DMS79 (cell line): ENCODE measurements at regions not wholly inside any gene's neighbourhood (a gene's known extent, or its start where the extent isn't known, plus 50 kb on each side); places are given as distances from the start of the nearest gene placed in this dataset.

Source experiments
- DNase-seq: peaks from one replicate; lab custom pipeline; 2025; lab: John Stamatoyannopoulos, UW

DNA sequence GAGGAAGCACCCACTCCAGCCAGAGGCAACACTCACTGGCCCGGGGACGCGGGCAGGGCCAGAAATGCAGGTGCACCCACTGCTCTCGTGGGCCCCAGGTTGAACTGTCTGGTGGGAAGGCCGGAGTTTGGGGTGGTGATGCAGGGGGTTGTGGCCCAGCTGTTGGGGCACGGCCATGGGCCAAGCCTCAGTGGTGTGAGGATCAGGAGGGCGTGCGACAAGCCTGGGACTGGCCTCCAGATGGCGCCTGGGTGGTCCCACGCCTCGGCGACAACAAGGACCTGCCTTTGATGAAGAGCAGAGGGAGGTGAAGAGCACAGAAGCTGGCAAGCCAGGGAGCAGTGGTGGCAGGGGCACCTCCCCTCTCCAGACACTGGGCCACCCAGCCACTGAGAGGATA, 240.8 kb downstream of the BRD1 start:
- no peak for DNase-seq

DNA sequence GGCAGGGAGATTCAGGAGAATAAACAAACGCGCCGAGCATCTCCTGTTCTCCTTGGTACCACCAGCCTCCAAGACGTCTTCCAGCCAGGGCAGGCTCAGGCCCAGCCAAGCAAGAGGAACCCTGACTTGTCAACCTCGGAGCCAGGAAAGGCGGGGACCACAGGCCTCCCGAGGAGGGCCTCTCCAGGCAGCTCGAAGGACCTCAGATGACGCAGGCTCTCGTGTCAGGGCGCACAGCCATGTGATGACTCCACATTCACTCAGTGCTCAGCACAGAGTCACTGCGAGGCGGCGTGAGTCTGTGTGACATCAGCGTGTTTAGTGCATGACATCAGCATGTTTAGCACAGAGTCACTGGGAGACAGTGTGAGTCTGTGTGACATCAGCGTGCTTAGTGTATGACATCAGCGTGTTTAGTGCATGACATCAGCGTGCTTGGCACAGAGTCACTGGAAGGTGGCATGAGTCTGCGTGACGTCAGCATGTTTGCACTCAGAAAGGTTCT, 241.4 kb downstream of the BRD1 start:
- DNase-seq = no peak

DNA sequence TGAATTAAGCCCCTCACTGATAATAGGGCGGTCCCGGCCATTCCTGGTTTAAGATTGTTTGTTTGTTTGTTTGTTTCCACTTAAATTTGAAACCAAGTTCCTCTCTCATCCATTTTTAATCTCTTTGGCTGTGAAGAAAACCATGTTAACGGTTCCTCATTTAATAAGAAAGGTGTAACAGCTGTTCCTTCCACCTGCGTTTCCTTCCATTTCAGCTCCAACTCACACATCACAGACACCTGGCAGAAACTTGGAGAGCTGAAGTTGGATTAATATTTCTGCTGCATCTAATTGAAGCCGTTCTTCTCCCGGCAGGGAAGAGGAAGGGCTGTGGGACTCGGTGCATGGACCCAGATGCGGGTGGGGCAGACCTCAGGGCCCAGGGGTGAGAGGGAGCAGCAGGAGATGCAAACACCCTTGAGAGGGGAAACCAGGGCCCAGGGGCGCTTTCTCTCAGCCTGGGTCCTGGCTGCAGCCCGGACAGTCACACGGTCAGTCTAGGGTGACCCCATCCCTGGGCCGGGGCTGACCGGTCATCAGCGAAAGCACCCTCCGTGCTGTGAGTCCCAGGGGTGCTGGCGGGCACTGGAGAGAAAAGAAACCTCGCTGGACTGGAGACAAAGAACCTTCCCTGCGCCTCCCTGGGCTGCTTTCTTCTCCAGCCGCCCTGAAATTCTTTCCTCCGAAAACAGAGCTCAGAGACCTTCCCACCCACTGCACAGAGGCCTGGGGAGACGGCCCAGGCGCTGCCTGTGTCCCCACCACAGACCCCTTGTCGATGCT, 242.0 kb downstream of the BRD1 start:
- DNase-seq = no peak

DNA sequence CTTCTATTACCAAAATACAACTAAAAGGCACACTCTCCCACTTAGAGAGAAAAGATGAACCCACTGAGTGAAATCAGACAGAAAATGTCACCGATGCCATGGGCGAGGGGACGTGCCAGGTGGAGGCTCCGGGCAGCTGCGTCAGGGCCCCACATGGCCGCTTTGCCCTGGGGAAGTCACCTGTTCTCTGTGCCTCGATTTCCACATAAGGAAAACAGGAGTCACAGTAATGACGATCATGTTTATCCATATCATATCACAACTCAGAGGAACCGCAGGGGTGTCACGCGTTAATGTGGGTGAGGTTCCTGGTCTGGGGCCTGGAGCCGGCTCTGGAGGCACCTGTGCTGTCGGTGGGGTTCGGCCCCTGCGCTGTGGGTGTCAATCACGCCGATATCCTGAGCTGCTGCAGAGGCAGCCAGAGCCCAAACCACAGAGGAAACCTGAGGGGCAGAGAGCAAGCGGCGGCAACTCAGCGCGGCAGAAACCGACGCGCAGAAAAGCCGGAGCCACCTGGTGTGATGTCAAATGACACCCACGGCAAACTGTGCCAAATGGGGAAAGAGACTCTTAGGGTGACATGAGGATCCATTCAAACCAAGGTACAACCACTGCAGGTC, 243.7 kb downstream of the BRD1 start:
- DNase-seq = no peak

DNA sequence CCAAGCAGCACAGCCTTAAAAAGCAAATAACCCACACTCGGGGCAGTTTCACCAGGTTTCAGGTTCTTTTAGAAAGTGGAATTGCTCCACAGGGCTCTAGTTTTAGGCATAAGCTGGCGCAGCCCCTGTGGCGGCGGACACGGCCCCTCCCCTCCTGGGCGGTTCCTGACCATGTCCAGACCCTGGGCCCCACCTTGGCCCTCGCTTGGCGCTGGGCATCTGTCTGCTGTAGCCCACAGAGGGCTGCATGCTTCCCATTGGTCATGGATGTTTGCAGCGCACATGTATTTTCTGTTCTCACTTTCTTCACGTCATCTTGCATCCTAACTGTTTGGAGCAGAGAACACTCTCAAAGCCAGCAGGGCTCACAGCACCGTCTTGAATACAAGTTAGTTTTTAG, 244.3 kb downstream of the BRD1 start:
- no peak for DNase-seq

DNA sequence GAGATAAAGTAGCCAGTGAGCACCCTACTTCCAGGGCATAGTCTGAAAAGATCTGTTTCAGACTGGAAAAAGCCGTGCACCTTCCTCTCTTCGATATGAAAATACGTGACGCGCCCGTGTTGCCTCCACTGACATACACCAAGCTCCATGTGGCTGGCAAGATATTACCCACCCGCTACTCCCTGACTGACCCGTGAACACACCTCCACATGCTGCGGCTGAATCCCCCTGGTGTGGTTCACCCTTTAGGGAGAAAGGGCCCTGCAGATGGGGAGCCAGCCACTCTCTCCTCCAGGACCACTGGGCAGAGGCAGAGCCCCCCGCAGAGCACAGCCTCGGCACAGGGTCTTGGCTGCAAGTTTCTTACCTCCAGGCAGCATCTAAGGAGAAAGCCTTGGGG, 245.0 kb downstream of the BRD1 start:
- no peak for DNase-seq

DNA sequence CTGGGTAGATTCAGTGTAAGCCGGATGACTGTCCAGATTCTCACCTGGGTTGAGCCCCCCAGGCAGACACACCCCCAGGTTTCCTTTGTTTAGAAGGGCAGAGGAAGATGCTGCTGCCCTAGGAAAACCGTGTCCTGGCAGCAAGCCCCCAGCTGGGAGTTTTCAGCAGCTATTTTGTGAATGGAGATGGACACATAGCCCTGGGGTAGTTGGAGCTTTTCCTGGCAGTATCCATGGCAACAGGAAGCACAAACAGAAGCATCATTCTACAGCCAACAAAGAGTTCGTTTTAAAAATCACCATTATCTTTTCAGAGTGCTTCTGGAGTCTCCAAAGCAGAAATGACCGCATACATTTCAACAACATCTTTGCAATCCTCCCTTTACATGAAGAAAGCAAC, 245.5 kb downstream of the BRD1 start:
- no peak for DNase-seq

DNA sequence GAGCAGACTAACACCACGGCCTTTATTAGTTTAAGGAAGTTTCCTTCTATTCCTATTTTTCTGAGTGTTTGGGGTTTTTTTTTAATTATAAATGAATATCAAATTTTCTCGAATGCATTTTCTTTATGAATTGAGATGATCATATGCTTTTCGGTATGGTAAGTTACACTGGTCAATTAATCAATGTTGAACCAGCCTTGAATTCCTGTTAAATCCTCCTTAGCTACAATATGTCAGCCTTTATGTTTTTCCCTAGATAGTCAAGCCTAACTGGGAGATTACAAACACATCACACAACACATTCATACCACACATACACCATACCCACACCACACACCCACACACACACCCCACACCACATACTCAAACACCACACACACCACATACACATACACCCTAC, 247.6 kb downstream of the BRD1 start:
- DNase-seq = no peak

DNA sequence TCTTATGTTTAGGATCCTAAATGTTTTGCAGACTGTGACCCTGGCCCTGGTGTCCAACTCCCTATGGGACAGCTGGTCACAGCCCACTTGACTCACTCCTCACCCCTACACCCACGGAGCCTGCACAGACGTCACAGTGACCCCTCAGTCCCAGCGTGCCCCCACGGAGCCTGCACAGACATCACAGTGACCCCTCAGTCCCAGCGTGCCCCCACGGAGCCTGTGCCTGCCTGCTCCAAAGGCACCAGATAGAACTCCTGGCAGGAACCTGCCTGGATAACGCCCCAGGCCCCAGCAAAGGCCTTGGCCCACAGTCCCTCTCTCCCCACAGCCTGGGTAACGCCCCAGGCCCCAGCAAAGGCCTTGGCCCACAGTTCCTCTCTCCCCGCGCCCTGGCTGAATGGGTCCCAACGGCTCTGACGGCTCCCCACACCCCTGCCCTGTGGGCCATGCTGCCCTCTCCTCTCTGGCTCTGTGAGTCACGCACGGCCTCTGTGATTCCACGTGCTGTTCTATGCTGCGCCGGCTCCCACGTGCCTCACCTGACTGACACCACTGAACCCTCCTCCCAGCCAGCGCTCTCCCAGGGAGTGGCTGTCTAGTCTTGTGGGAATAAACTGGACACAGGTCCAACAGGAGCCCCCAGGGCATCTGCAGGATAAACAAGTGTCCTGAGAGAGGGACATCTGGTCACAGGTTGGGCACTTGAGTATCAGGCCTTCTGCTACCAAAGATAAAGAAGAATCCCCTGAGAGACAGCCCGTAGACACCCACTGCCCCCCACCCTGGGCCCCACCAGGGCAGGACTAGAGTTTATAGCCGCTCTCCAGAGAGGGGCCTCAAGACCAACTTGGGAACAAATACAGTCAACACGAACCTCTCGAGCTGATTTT, 250.3 kb downstream of the BRD1 start:
- no peak for DNase-seq

DNA sequence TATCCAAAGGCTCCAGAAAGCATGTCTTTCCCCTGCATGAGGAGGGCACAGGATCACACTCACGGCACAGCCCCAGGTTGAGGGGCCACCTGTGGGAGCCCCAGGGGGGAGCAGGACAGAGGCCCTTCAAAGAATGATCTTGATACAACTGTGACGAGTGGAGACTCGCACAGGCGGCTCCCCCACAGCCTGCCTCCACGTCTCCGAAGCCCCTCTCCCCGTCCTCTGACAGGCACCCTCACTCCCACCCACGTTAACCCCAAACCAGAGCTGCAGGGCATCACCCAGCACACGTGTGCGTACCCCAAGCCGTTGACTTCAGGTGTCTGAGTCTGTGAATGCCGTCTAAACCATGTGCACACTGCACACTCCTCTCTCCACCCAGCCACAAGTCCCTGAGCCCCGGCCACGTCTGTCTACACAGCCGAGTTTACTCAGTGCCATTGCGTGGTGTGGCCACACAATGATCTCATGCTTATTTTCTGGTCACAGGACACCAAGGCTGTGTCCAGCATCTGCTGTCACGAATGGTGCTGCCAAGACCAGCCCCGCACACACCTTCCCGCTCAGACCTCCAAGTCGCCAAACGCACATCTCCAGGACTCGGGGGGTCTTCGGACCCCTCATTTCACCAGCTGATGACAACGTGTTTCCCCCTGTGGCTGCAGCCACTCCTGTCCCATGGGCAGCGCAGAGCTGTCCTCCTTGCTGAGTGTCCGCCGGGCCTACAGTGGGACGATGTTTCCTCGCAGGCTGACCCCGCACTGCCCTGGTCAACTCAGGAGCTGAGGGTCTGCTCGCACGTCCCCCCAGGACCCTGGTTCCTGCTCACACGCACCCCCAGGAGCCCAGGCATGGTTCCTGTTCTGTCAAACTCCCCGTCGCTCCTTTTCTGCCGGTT, 251.2 kb downstream of the BRD1 start:
- no peak for DNase-seq

DNA sequence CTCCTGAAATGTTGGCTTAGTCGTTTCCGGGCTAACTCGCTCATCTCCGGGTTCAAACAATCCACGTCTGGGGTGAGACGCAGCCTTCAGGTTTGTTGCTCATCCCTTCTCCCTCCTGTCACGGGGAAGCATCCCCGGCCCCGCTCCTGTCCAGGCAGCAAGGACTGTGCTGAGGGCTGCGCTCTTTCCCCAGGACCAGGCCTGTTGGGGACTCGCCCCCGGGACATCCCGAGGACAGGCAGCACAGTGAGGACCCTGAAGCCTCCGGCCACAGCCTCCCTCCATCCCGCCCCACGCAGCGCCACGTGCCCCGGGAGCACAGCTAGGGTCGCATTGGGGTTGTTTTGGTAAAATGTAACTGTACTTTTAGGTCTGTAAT, 252.0 kb downstream of the BRD1 start:
- no peak for DNase-seq

DNA sequence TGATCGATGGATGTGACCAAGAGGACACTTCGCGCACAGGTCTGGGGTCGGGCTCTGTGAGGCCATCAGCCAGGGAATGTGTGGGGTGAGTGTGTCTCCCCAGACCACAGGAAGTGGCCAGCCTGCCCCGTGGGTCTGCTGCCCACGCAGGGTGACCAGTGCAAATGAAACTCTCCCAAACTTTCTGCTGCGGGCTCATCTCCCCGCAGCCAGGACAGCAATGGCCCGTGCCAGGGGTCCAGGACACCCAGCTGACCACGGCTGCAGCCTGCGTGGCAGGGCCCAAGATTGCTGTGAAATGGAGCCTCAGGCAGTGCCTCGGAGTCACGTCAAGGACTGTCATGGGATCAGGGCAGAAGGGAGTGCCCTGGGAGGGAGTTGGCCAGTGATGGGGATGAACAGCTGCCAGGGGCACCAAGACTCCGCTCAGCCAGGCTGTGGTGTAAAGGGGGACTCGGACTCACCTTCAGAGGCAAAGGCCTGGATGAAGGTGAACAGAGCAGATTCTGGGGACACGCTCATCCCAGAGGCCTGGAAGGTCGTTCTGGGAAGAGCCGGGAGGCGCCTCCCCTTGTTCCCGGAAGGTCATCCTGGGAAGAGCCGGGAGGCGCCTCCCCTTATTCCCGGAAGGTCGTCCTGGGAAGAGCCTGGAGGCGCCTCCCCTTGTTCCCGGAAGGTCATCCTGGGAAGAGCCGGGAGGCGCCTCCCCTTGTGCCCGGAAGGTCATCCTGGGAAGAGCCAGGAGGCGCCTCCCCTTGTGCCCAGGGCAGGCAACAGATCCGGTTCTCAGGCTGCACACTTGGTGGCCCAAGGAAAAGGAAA, 252.6 kb downstream of the BRD1 start:
- DNase-seq = no peak

DNA sequence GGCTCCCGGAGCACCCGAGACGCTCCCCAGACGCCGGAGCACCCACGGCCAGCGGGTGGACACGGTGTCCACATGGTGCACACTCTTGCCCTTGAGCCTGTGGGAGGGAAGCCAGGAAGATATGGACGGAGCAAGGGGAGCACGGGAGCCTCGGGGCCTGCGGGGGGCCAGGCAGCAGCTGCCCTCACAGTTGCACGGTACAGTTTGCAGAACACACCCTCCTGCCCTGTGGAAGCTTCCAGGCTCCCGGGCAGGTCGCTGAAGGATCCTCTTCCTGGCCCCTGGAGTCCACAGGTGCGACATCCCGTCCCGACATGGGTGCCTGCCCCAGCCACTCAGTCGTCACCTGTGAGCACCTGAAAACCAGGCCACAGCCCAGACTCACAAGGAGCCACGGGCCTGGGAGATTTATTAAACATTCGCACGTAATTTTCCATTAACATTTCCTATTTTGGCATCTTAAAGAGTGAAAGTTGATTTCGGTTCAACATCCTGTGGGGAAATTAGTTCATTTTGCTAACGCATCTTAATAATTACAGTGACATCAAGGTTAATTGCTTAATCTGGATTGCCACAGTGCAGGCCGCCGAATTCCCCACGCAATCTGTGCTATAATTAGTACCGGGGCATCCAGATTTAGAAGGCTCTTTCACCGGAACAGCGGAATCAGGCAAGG, 253.3 kb downstream of the BRD1 start:
- DNase-seq = no peak

DNA sequence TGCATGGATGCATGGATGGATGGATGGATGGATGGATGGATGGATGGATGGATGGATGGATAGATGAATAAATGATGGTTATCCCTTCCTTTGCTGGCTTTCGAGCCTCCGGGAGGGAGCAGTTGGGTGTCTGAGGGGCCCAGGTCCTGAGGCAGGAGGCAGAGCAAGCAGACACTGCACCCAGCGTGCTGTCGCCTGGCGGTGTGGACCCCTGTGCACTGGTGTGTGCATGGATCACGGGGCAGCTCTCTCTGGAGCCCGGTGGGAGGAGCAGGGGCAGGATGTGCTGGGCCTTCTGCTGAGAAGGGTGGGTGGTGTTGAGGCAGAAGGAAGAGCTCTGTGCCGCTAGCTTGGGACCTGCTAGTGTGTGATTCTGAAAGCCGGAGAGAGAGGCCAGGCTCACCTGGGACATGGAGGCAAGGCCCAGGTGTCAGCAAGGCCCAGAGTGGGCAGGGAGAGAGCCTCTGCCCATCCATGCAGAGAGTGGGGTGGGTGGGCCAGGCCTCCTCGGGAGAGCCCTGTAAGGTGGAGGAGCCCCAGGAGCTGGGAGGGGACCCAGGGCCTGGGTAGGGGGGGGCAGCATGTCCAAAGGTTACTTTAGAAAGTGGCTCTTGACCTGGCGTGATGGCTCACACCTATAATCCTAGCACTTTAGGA, 254.4 kb downstream of the BRD1 start:
- DNase-seq = no peak

DNA sequence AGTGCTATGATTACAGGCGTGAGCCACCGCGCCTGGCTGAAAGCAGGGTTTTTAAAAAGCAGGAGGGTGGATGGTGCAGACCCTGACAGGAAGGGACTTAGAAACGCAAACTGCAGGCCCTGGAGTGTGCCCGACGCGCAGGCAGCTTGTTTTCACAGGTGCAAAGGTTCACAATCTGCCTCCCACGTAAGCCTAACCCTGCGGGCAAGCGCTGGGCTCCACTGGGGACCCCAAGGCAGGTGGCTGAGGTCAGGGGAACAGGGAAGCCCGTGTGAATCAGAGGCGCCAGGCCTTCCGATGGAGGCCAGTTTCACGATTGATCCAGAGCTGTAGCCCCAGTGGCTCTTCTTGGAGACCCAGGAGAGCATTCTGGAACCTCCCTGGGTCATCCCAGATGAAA, 256.3 kb downstream of the BRD1 start:
- no peak for DNase-seq

DNA sequence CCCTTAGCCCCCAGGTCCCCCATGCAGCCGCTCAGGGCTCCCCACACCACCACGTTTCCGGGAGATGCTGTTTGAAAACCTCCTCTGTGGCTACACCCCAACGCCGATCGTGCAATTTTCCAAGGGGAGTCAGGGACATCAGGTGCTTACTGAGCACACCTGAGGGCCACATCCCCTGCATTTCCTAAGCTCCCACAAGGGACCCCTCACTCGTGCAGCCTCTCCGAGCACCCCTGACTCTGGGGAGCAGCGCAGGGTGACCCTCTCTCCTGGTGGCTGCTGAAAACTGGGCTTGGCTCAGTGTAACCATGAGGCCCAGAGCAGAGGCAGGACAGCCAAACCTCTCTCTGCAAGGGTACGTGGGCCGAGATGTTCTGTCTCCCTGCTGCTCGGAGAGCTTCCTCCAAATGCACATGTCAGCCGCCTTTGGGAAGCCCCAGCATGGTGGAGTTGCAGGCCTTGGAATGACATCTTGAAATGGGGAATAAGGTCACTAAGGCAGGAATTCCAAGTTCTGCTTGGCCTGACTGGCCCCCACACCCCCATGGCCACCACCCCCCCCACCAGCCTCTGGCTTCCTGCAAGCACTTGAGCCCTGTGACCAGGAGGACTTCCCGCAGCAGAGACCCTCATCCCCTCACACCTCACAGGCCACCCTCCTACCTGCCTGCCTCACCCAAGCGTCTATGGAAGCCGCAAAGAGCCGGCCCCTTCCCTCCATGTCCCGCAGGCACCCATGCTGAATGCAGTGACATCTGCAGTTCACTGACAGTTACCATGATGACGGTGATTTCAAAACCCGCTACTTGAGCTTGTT, 257.4 kb downstream of the BRD1 start:
- no peak for DNase-seq

DNA sequence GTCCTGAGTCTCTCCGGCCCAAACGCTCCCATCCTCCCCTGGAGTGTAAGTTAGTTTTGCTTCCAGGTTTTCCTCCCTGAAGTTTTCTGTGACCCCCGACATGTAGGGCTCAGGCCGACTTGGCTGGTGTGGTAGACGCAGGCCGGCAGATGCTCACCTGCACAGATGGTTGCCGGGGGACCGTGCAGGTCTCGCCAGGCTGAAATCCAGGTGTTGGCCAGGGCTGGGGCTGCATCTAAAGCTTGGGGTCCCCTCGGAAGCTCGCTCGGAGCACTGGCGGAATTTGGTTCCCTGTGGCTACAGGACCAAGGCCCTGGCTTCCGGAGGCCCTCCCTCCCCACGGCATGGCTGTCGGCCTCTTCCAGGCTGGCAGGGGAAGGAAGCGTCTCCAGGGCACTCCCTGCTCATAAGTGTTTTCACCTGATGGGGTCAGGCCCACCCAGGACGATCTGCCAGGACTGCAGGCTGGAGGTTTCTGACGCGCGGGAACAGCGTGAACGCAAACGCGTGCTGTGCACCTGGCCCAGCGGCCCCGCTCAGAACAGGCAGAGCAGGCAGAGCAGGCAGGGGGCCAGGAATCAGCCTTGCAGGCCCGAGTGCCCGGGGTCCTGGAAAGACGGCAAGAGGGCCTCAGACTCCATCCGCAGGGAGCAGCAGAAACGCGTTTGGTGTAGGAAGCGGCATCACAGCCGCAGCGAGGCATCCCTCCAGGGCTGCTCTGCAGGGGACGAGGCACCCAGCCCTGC, 258.2 kb downstream of the BRD1 start:
- DNase-seq = no peak

DNA sequence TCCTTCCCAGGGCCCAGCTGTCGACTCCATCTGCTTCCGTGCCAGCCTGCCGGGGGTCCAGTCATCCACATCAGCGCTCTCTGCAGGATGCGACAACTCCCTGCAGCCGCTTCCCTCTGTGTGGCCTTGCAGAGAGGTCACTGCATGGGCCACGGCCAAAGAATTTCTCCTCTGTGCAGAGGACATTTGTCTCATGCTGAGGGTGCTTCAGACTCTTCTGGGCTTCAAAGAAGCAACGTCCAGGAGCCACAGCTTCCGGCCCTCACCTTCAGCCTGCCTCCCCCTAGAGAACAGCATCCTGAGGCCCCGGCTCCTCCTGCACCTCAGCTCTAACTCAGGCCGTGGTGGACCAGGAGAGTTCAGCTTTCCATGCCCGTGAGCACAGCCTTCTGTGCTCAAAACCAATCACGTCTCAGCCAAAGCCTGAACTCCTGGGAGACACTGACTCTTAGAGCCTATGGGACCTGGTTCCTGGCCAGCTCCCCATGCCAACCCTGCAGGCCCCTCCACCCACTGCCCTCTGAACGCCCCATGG, 258.9 kb downstream of the BRD1 start:
- DNase-seq = no peak
